OCI-LY3 (cell line): ENCODE measurements at regions not wholly inside any gene's neighbourhood (a gene's known extent, or its start where the extent isn't known, plus 50 kb on each side); places are given as distances from the start of the nearest gene placed in this dataset.

Experiments used
- H2AFZ ChIP-seq: fragments of 200-600, 300-600 bp; shearing (Covaris generic); 2 replicates; pipeline ENCODE4 v1.6.0; 2014; ENCODE audit warnings: antibody characterized with exemption, low read depth, low read length
- H3K27ac ChIP-seq: fragments of 200-600, 300-600 bp; sonication (generic); 2 replicates; pipeline ENCODE4 v1.5.1; 2014; ENCODE audit warnings: mild to moderate bottlenecking, low read length, moderate library complexity, mixed read lengths
- H3K27me3 ChIP-seq: fragments of 200-600, 300-600 bp; sonication (generic); 2 replicates; pipeline ENCODE4 v1.6.1; 2014; ENCODE audit warnings: low read depth, low read length, mixed read lengths
- H3K36me3 ChIP-seq: fragments of 200-600, 300-600 bp; sonication (generic); replicated peaks from 2 replicates; pipeline ENCODE3; 2014; ENCODE audit warnings: low read depth, low read length, mixed read lengths
- H3K4me1 ChIP-seq: fragments of 300-600, 200-600 bp; sonication (generic); 2 replicates; pipeline ENCODE4 v1.6.1; 2014; ENCODE audit warnings: low read length, mixed read lengths
- H3K4me2 ChIP-seq: fragments of 200-600, 300-600 bp; sonication (generic); 2 replicates; pipeline ENCODE4 v1.6.1; 2014; ENCODE audit warnings: low read length, mixed read lengths
- H3K4me3 ChIP-seq: fragments of 300-600, 200-600 bp; sonication (generic); 2 replicates; pipeline ENCODE4 v1.5.1; 2014; ENCODE audit warnings: antibody characterized with exemption, mild to moderate bottlenecking, low read length, moderate library complexity
- H3K79me2 ChIP-seq: fragments of 300-600, 200-600 bp; shearing (Covaris generic); 2 replicates; pipeline ENCODE4 v1.6.1; 2014; ENCODE audit warnings: mild to moderate bottlenecking, low read length, mixed read lengths
- H3K9ac ChIP-seq: fragments of 300-600, 200-600 bp; shearing (Covaris generic); 2 replicates; pipeline ENCODE4 v1.6.0; 2014; ENCODE audit warnings: mild to moderate bottlenecking, low read length, moderate library complexity
- H3K9me3 ChIP-seq: fragments of 200-600, 300-600 bp; shearing (Covaris generic); 2 replicates; pipeline ENCODE4 v1.6.1; 2014; ENCODE audit warnings: low read length, mixed read lengths; ENCODE audit not compliant: insufficient read depth
- H4K20me1 ChIP-seq: fragments of 200-600, 300-600 bp; sonication (generic); 2 replicates; pipeline ENCODE4 v1.6.1; 2016; ENCODE audit warnings: low read length, mixed read lengths; ENCODE audit not compliant: insufficient read depth
- EZH2phosphoT487 ChIP-seq: fragments of 200-600 bp; shearing (Covaris generic); IDR thresholded peaks from 2 replicates; pipeline ENCODE4 v1.6.1; 2018; ENCODE audit warnings: antibody characterized with exemption, mixed run types, low read depth
- TF ChIP-seq, protein P1 (sequence below): fragments of 200-600, 300-600 bp; sonication (generic); IDR thresholded peaks from 2 replicates; pipeline ENCODE4 v1.5.1; 2014; ENCODE audit warnings: antibody characterized with exemption, low read length, low read depth

GRCh38 chr5:17898766-17899165 is 264.5 kb downstream of the TAF11L14 start:
- Histone ChIP-seq H3K9me3 (no peaks in the 10 kb centered on the region), H3K36me3 (no peaks in the 10 kb centered on the region), H2AFZ (no peak overlapping the region), H3K79me2 (no peaks in the 10 kb centered on the region), H3K4me1 (no peaks in the 10 kb centered on the region), H3K4me2 (no peak overlapping the region), H3K4me3 (no peak overlapping the region), H3K9ac (no peak overlapping the region), H3K27ac (no peak overlapping the region), H3K27me3 (no peaks in the 10 kb centered on the region), H4K20me1 (no peaks in the 10 kb centered on the region)
- no peak for TF ChIP-seq EZH2phosphoT487
- TF ChIP-seq, protein P1, sequence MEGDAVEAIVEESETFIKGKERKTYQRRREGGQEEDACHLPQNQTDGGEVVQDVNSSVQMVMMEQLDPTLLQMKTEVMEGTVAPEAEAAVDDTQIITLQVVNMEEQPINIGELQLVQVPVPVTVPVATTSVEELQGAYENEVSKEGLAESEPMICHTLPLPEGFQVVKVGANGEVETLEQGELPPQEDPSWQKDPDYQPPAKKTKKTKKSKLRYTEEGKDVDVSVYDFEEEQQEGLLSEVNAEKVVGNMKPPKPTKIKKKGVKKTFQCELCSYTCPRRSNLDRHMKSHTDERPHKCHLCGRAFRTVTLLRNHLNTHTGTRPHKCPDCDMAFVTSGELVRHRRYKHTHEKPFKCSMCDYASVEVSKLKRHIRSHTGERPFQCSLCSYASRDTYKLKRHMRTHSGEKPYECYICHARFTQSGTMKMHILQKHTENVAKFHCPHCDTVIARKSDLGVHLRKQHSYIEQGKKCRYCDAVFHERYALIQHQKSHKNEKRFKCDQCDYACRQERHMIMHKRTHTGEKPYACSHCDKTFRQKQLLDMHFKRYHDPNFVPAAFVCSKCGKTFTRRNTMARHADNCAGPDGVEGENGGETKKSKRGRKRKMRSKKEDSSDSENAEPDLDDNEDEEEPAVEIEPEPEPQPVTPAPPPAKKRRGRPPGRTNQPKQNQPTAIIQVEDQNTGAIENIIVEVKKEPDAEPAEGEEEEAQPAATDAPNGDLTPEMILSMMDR = no peak

DNA sequence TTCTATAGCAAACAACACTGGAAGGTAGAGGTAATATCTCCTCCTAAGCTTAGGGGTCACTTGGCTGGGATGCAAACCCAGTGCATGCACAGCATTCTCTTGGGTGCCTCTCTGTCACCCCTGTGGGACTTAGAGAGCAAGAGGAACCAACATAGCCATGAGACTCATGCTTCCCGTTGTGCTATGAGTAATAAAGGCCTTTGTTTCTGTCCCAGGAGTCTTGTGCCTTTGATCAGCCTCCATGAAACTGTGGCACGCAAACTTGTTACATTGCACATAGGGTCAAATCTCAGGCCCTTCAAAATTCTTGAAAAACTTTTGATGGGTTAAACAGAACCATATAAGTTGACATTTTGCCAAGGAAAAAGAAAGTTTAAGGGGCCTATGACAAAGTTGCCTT is 272.8 kb downstream of the TAF11L14 start:
- Histone ChIP-seq H4K20me1 (no peaks in the 10 kb centered on the region), H3K4me1 (peaks cover 11% of the 10 kb centered on the region), H3K4me2 (no peak overlapping the region), H3K27ac (no peak overlapping the region), H3K9ac (no peak overlapping the region), H3K4me3 (no peak overlapping the region), H2AFZ (no peak overlapping the region), H3K36me3 (no peaks in the 10 kb centered on the region), H3K79me2 (no peaks in the 10 kb centered on the region), H3K27me3 (no peaks in the 10 kb centered on the region), H3K9me3 (no peaks in the 10 kb centered on the region)
- TF ChIP-seq, protein P1 = no peak
- TF ChIP-seq EZH2phosphoT487 = no peak

- Histone ChIP-seq H4K20me1 (no peaks in the 10 kb centered on the region), H3K4me2 (no peak overlapping the region), H3K4me3 (no peak overlapping the region), H2AFZ (no peak overlapping the region), H3K27me3 (no peaks in the 10 kb centered on the region), H3K9me3 (no peaks in the 10 kb centered on the region), H3K4me1 (peaks cover 18% of the 10 kb centered on the region), H3K27ac (no peak overlapping the region), H3K36me3 (no peaks in the 10 kb centered on the region), H3K9ac (no peak overlapping the region), H3K79me2 (no peaks in the 10 kb centered on the region)
- no peak for TF ChIP-seq EZH2phosphoT487
- TF ChIP-seq, protein P1 = no peak
Observed at GRCh38 chr5:17910318-17910717, 276.1 kb downstream of the TAF11L14 start.

- no peaks in the 10 kb centered on the region for H3K9me3 ChIP-seq
- H3K4me3 ChIP-seq = no peak overlapping the region
- peaks cover 11% of the 10 kb centered on the region for H3K4me1 ChIP-seq
- H3K36me3 ChIP-seq = no peaks in the 10 kb centered on the region
- peak overlapping the region; percentile 27 for H3K4me2 ChIP-seq
- H2AFZ ChIP-seq = no peak overlapping the region
- no peak overlapping the region for H3K27ac ChIP-seq
- H4K20me1 ChIP-seq = no peaks in the 10 kb centered on the region
- no peak overlapping the region for H3K9ac ChIP-seq
- TF ChIP-seq, protein P1 = no peak
- TF ChIP-seq EZH2phosphoT487 = no peak
- no peaks in the 10 kb centered on the region for H3K27me3 ChIP-seq
- no peaks in the 10 kb centered on the region for H3K79me2 ChIP-seq
Observed at GRCh38 chr5:17912794-17913193, 278.5 kb downstream of the TAF11L14 start.
